Stimulated activated CD4-positive, alpha-beta T cell treated with anti-CD3 and anti-CD28 coated beads, Interleukin-15, amount 100 ng/mL, for 24 hours (primary cell): ENCODE measurements at regions not wholly inside any gene's neighbourhood (a gene's known extent, or its start where the extent isn't known, plus 50 kb on each side); places are given as distances from the start of the nearest gene placed in this dataset.

Experiments
- DNase-seq: peaks from one replicate; pipeline ENCODE4 v3.0.0-alpha.2; 2020

- DNase-seq, result no peak
Observed at GRCh38 chr1:232555494-232556210, 74.3 kb downstream of the SIPA1L2 start.

GRCh38 chr1:232554409-232554808, 75.5 kb downstream of the SIPA1L2 start:
- no peak for DNase-seq

GRCh38 chr1:232553809-232554208, 76.1 kb downstream of the SIPA1L2 start:
- no peak for DNase-seq

- DNase-seq, result no peak
Observed at GRCh38 chr1:232553050-232553754, 76.7 kb downstream of the SIPA1L2 start.

- no peak for DNase-seq
Observed at GRCh38 chr1:232551386-232551785, 78.5 kb downstream of the SIPA1L2 start.

GRCh38 chr1:232550007-232550406, 79.9 kb downstream of the SIPA1L2 start:
- DNase-seq, result no peak

- no peak for DNase-seq
Observed at GRCh38 chr1:232548691-232549090, 81.2 kb downstream of the SIPA1L2 start.

- no peak for DNase-seq
Observed at GRCh38 chr1:232547938-232548484, 81.9 kb downstream of the SIPA1L2 start.

- DNase-seq, result no peak
Observed at GRCh38 chr1:232542633-232543593, 87.0 kb downstream of the SIPA1L2 start.

GRCh38 chr1:232538943-232539302, 91.0 kb downstream of the SIPA1L2 start:
- no peak for DNase-seq

GRCh38 chr1:232538224-232538942, 91.5 kb downstream of the SIPA1L2 start:
- DNase-seq, result peak; percentile 5

- no peak for DNase-seq
Observed at GRCh38 chr1:232534552-232535517, 95.1 kb downstream of the SIPA1L2 start.

GRCh38 chr1:232533328-232533727, 96.6 kb downstream of the SIPA1L2 start:
- DNase-seq, result no peak

GRCh38 chr1:232532901-232533300, 97.0 kb downstream of the SIPA1L2 start:
- no peak for DNase-seq

GRCh38 chr1:232531291-232531690, 98.6 kb downstream of the SIPA1L2 start:
- no peak for DNase-seq

GRCh38 chr1:232529747-232530146, 100.2 kb downstream of the SIPA1L2 start:
- no peak for DNase-seq

- no peak for DNase-seq
Observed at GRCh38 chr1:232528472-232529089, 101.4 kb downstream of the SIPA1L2 start.

GRCh38 chr1:232524056-232524455, 105.9 kb downstream of the SIPA1L2 start:
- no peak for DNase-seq

GRCh38 chr1:232522189-232522588, 107.7 kb downstream of the SIPA1L2 start:
- no peak for DNase-seq

- no peak for DNase-seq
Observed at GRCh38 chr1:232521660-232522059, 108.3 kb downstream of the SIPA1L2 start.

GRCh38 chr1:232519186-232519585, 110.7 kb downstream of the SIPA1L2 start:
- DNase-seq, result no peak
